ENCODE measurements at regions not wholly inside any gene's neighbourhood (a gene's known extent, or its start where the extent isn't known, plus 50 kb on each side); places are given as distances from the start of the nearest gene placed in this dataset.

DNA sequence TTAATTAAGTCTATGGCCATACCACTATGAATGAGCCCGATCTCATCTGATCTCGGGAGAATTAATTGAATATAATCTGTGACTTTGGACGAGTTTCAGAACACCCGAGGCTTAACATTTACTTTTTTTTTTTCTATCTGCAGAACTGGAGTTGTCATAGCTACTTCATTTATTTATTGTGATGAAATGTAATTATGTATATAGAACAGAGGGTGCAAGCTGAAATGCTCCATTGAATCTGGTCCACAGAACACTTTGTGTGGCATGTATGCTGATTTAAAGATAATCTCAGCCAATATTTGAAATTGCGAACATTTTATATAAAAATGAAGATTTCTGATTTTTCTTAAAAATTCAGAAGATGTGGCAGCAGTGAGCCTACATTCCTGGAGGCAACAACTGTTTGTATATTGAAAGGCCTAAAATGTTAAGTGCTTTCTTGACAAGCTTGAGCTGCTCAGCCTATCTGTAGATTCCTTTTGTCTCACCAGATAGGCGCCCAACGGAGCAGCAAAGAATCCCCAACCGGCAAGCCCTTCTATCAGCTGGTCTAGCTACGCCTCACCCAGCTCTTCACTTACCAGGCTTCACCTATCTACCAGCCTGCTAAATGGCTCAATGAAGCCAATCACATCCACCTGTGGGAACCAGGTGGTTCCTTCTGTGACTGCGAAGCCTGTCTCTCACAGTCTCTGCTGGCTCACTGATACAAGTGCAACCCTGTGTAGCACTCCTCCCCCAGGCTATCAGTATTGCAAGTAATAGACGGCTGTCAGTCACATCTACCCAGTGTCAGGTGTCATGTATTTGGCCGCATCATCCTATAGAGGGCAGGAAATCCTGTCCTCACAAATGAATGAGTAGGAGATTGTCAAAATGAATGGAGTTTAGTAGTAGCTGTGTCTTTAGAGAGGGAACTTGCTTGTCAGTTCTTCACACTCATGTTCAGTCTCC lies 170.6 kb upstream of the MRPS30 start:
- no peak for TF ChIP-seq POLR2A (IDR thresholded peaks at IDR 0.05)
- TF ChIP-seq, protein P1, sequence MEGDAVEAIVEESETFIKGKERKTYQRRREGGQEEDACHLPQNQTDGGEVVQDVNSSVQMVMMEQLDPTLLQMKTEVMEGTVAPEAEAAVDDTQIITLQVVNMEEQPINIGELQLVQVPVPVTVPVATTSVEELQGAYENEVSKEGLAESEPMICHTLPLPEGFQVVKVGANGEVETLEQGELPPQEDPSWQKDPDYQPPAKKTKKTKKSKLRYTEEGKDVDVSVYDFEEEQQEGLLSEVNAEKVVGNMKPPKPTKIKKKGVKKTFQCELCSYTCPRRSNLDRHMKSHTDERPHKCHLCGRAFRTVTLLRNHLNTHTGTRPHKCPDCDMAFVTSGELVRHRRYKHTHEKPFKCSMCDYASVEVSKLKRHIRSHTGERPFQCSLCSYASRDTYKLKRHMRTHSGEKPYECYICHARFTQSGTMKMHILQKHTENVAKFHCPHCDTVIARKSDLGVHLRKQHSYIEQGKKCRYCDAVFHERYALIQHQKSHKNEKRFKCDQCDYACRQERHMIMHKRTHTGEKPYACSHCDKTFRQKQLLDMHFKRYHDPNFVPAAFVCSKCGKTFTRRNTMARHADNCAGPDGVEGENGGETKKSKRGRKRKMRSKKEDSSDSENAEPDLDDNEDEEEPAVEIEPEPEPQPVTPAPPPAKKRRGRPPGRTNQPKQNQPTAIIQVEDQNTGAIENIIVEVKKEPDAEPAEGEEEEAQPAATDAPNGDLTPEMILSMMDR (IDR thresholded peaks at IDR 0.05): no peak
